Brain microvascular endothelial cell (primary cell): ENCODE measurements at regions not wholly inside any gene's neighbourhood (a gene's known extent, or its start where the extent isn't known, plus 50 kb on each side); places are given as distances from the start of the nearest gene placed in this dataset.

Source experiments
- DNase-seq: peaks from one replicate; pipeline ENCODE4 v3.0.0-alpha.2; 2020
- H3K27ac ChIP-seq: fragments of 250-450 bp; sonication (Bioruptor Pico); 2 replicates; pipeline ENCODE4 v1.5.1; 2020; ENCODE audit warnings: mild to moderate bottlenecking, moderate library complexity
- H3K27me3 ChIP-seq: fragments of 250-450 bp; sonication (Bioruptor Pico); replicated peaks from 2 replicates; pipeline ENCODE4 v1.5.1; 2020; ENCODE audit warnings: mild to moderate bottlenecking
- H3K36me3 ChIP-seq: fragments of 250-450 bp; sonication (Bioruptor Pico); replicated peaks from 2 replicates; pipeline ENCODE4 v1.5.1; 2020; ENCODE audit warnings: mild to moderate bottlenecking
- H3K4me3 ChIP-seq: 2 replicates; pipeline ENCODE4 v1.5.1; 2011; ENCODE audit warnings: low read depth, mild to moderate bottlenecking, control low read depth, low read length, moderate library complexity
- in situ Hi-C: cut with HindIII; loops from 2 replicates; pipeline ENCODE4 v1.10.0; 2017; ENCODE audit warnings: low sequenced_read_pairs, low pct_ligation_motif_present
- TF ChIP-seq, protein P1 (sequence below): IDR thresholded peaks from 2 replicates; pipeline ENCODE4 v1.5.1; 2011; ENCODE audit warnings: low read depth, mild to moderate bottlenecking, moderate library complexity, low read length, control low read depth, inconsistent platforms; ENCODE audit errors: missing control alignments

DNA sequence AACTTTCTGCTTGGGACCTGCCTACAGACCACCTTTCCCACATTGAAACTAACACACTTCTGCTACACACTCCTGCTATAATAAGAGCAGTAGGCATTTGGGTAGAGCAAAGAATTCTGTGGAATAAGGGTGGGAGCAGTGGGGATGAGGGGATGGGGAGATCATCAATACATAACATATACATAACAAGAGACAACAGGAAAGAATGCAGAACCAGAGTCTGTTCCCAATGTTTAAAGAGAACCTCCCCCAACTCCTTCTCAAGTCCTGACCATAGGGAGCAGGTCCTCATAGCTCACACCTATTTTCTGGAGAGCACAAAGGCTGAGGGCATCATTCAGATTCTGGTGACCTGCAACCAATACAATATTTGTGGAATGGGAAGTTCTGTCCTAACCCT, 121.6 kb upstream of the BARHL2 start:
- DNase-seq, result no peak
- peaks cover 83% of the 10 kb centered on the region for H3K27me3 ChIP-seq
- H3K27ac ChIP-seq, result no peak overlapping the region
- no peaks in the 10 kb centered on the region for H3K36me3 ChIP-seq
- no peak overlapping the region for H3K4me3 ChIP-seq
- TF ChIP-seq, protein P1, sequence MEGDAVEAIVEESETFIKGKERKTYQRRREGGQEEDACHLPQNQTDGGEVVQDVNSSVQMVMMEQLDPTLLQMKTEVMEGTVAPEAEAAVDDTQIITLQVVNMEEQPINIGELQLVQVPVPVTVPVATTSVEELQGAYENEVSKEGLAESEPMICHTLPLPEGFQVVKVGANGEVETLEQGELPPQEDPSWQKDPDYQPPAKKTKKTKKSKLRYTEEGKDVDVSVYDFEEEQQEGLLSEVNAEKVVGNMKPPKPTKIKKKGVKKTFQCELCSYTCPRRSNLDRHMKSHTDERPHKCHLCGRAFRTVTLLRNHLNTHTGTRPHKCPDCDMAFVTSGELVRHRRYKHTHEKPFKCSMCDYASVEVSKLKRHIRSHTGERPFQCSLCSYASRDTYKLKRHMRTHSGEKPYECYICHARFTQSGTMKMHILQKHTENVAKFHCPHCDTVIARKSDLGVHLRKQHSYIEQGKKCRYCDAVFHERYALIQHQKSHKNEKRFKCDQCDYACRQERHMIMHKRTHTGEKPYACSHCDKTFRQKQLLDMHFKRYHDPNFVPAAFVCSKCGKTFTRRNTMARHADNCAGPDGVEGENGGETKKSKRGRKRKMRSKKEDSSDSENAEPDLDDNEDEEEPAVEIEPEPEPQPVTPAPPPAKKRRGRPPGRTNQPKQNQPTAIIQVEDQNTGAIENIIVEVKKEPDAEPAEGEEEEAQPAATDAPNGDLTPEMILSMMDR, result no peak
- in situ Hi-C loops, result no loop called here

DNA sequence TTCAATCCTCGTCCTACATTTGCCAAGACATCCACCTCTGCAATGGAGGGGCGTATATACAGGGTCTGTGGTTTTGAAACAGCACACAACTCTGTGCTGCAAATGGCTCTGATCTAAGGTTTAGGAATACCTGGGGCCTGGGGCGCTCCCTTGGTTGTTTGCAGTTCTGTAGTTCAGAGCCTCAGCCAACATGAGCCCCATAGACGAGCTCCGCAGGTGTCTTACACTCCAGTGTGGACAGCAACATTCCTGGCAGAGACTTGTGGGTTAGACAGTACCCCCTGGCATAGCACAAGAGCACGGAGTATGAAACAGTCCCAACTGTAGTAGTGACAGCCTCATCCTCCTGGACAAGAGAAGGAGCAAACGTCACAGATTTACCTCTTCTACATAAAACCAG, 120.3 kb upstream of the BARHL2 start:
- no peaks in the 10 kb centered on the region for H3K36me3 ChIP-seq
- no peak for DNase-seq
- in situ Hi-C loops, result no loop called here
- TF ChIP-seq, protein P1, result no peak
- no peak overlapping the region for H3K27ac ChIP-seq
- peaks cover 78% of the 10 kb centered on the region for H3K27me3 ChIP-seq
- no peak overlapping the region for H3K4me3 ChIP-seq

DNA sequence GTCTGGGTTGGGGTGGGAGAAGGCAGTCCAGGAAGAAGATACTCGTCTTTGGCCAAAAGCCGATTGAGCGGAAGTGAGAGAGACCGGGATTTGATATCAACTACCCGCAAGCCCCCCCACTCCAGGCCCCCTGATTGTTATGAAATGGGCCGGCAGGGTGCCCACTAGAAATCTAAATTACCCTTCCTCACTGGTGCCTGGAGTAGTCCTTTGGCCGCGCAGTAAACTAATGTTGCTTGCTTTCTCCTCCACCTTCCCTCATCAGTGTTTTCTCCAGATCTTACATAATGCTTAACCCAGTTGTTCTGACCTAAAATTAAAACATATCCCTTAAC, 119.2 kb upstream of the BARHL2 start:
- TF ChIP-seq, protein P1, result no peak
- H3K27ac ChIP-seq, result no peak overlapping the region
- no peaks in the 10 kb centered on the region for H3K36me3 ChIP-seq
- no peak for DNase-seq
- in situ Hi-C loops, result no loop called here
- peaks cover 74% of the 10 kb centered on the region for H3K27me3 ChIP-seq
- no peak overlapping the region for H3K4me3 ChIP-seq

DNA sequence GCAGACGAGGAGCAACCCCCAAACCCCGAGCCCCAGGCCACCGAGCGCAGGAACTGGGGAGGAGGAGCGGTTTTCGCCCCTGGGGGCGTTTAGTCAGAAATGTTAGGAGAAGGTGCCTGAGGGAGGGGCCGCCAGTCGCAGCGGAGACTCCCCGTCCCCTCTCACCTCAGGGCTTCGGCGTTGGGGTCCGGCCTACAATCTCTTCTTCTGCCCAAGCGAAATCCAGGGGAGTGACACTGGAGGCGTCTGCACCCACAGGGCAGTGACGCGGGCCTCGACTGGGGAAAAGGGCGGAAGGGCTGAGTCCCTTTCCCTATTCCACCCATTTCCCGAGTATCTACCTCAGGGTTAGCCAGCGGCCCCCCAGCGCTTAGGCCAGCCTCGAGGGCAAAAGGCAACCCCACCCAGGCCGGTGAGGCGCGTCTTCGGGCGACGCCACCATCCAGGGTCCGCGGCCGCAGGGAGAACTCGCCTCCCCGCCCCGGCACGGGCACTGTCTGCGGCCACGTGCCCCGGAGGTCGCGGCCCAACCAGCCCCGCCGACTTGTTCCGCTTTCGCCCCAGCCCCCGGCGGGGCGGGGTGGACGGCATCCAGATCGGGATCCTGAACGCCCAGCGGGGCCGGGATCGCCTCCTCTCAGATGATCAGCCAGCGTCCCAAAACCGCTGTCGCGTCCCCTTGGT, 118.7 kb upstream of the BARHL2 start:
- Histone ChIP-seq H3K27me3 (peaks cover 72% of the 10 kb centered on the region), H3K27ac (no peak overlapping the region), H3K4me3 (no peak overlapping the region), H3K36me3 (no peaks in the 10 kb centered on the region)
- in situ Hi-C loops, result no loop called here
- TF ChIP-seq, protein P1, result no peak
- DNase-seq, result no peak

DNA sequence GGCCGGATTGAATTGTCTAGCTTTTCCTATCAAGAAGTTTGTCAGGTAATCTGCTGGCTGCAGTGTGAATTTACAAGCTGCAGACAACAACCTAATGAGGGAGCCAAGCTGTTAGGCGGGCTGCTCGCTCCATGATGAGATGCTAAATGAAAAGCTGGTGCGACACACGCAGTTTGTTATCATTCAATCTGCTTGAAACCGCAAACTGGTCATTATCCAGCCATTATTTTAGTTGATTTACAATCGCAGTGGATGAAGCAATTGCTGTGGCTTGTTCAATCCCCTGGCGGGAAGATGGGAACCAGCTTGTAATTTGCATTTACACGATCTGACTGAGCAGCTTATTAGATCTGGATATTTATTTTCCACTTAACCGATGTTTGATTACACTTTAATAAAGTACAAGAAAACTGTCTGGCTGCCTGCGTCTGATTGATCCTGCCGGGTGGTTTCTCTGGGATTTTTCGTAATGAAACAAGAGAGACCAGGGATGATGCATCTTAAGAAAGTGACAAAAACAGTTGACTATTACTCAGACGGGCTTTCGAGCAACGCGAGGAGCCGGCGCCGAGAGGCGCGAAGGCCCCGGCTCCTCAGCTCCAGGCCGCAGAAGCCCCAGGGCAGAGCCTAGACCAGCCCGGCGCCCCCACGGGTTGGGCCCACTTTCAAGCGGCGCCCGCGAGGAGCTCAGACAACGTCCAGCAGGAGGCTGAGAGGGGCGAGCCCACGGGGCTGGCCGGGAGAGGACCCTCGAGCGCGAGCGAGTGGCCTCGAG, 118.0 kb upstream of the BARHL2 start:
- Histone ChIP-seq H3K4me3 (no peak overlapping the region), H3K36me3 (no peaks in the 10 kb centered on the region), H3K27me3 (peaks cover 65% of the 10 kb centered on the region), H3K27ac (no peak overlapping the region)
- TF ChIP-seq, protein P1, result no peak
- DNase-seq, result no peak
- in situ Hi-C loops, result no loop called here
